Liver (tissue), 7 donors: ENCODE measurements at regions not wholly inside any gene's neighbourhood (a gene's known extent, or its start where the extent isn't known, plus 50 kb on each side); places are given as distances from the start of the nearest gene placed in this dataset.

ENCODE experiments used
- DNase-seq: peaks from one replicate; pipeline ENCODE4 v3.0.0-alpha.2; 2017; ENCODE audit warnings: low spot score
- H3K27ac ChIP-seq, 2 donors: one replicate each; pipeline ENCODE4 v1.7.0; 2013; ENCODE audit warnings: inconsistent platforms in 2 of 2, low read length in 2 of 2, control low read depth in 1 of 2, low read depth in 1 of 2, mild to moderate bottlenecking in 1 of 2
- H3K27me3 ChIP-seq, 4 donors: one replicate each; pipeline versions ENCODE4 v1.6.1 to v1.7.0; 2013; ENCODE audit warnings: low read length in 3 of 4, inconsistent platforms in 1 of 4, mild to moderate bottlenecking in 1 of 4, moderate library complexity in 1 of 4; ENCODE audit not compliant: control insufficient read depth in 4 of 4, insufficient read depth in 4 of 4
- H3K36me3 ChIP-seq, 4 donors: one replicate each; pipeline versions ENCODE4 v1.6.1 to v1.7.0; 2013; ENCODE audit warnings: low read length in 3 of 4, mild to moderate bottlenecking in 3 of 4, low read depth in 1 of 4, moderate library complexity in 1 of 4; ENCODE audit not compliant: control insufficient read depth in 4 of 4, insufficient read depth in 3 of 4
- H3K4me1 ChIP-seq, 4 donors: one replicate each; pipeline versions ENCODE4 v1.6.1 to v1.7.0; 2013; ENCODE audit warnings: low read length in 3 of 4, mild to moderate bottlenecking in 3 of 4, moderate library complexity in 1 of 4; ENCODE audit not compliant: control insufficient read depth in 4 of 4, insufficient read depth in 4 of 4
- H3K4me3 ChIP-seq, 3 donors: one replicate each; pipeline versions ENCODE4 v1.6.1 to v1.7.0; 2013; ENCODE audit warnings: low read length in 3 of 3, control low read depth in 1 of 3, low read depth in 1 of 3, mild to moderate bottlenecking in 1 of 3
- H3K9ac ChIP-seq, 2 donors: one replicate each; pipeline ENCODE4 v1.7.0; 2013; ENCODE audit warnings: low read length in 2 of 2, mild to moderate bottlenecking in 2 of 2, moderate library complexity in 2 of 2, control low read depth in 1 of 2, low read depth in 1 of 2
- H3K9me3 ChIP-seq, 4 donors: one replicate each; pipeline versions ENCODE4 v1.6.1 to v1.7.0; 2013; ENCODE audit warnings: low read length in 3 of 4; ENCODE audit not compliant: control insufficient read depth in 4 of 4
- EGR1 ChIP-seq, 2 donors: IDR thresholded peaks; 2 replicates each; pipeline ENCODE4 v1.6.1; 2016 to 2018; ENCODE audit warnings: antibody characterized with exemption in 2 of 2, low read depth in 2 of 2
- FOXA2 ChIP-seq: IDR thresholded peaks from 2 replicates; pipeline ENCODE4 v1.6.1; 2016; ENCODE audit warnings: antibody characterized with exemption
- GABPA ChIP-seq, 2 donors: IDR thresholded peaks in 1 of 2; conservative IDR thresholded peaks in 1 of 2; 2 replicates each; pipeline ENCODE4 v1.6.1; 2016; ENCODE audit warnings: antibody characterized with exemption in 2 of 2, mild to moderate bottlenecking in 1 of 2, moderate library complexity in 1 of 2
- HNF4A ChIP-seq, 2 donors: conservative IDR thresholded peaks; 2 replicates each; pipeline ENCODE4 v1.6.1; 2016; ENCODE audit warnings: antibody characterized with exemption in 2 of 2, mild to moderate bottlenecking in 2 of 2
- HNF4G ChIP-seq: IDR thresholded peaks from 2 replicates; pipeline ENCODE4 v1.6.1; 2016; ENCODE audit warnings: antibody characterized with exemption
- JUND ChIP-seq, 2 donors: IDR thresholded peaks; 2 replicates each; pipeline ENCODE4 v1.6.1; 2016; ENCODE audit warnings: antibody characterized with exemption in 2 of 2
- NR2F2 ChIP-seq: IDR thresholded peaks from 2 replicates; pipeline ENCODE4 v1.6.1; 2016; ENCODE audit warnings: antibody characterized with exemption
- RAD21 ChIP-seq, 2 donors: IDR thresholded peaks; 2 replicates each; pipeline ENCODE4 v1.6.1; 2016; ENCODE audit warnings: antibody characterized with exemption in 2 of 2, mild to moderate bottlenecking in 2 of 2
- RXRA ChIP-seq, 2 donors: IDR thresholded peaks; 2 replicates each; pipeline ENCODE4 v1.6.1; 2017 to 2018; ENCODE audit warnings: antibody characterized with exemption in 2 of 2, mild to moderate bottlenecking in 1 of 2
- SP1 ChIP-seq: IDR thresholded peaks from 2 replicates; pipeline ENCODE4 v1.6.1; 2018; ENCODE audit warnings: antibody characterized with exemption, mild to moderate bottlenecking
- TAF1 ChIP-seq: conservative IDR thresholded peaks from 2 replicates; pipeline ENCODE4 v1.6.1; 2016; ENCODE audit warnings: antibody characterized with exemption, mild to moderate bottlenecking
- WGBS: extraction: QIAGEN DNeasy Blood & Tissue Kit; methylation state at CpG from one replicate; pipeline ENCODE4 v1.1.7; 2013; 5-methylcytosine and 5-hydroxymethylcytosine counted together
- TF ChIP-seq, protein P1 (sequence below): IDR thresholded peaks from 2 replicates; pipeline ENCODE4 v1.6.1; 2016; ENCODE audit warnings: antibody characterized with exemption
- donor health status: healthy.
- donor health status: healthy.
- donor health status: healthy.
- donor health status: healthy.

DNA sequence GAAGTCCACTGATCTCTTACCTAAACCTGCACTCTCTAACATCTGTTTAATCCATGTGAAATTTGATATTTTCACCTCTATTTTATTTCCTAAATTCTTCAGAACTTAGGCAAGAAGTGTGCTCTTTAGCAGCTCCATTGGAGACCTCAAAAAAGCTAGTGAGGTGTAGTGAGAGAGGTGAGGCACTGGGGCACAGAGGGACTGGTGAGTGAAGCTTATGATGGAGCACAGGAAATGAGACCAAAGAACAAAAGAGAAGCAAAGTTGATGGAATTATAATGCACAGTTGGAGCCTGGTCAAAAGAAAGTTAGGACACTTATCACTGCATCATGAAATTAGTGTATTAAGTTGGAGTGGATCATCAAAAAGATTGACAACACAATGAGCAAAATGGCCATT, 1050.7 kb upstream of the NRXN1 start:
- DNase-seq: no peak
- H3K9me3 ChIP-seq: no peaks in the 10 kb centered on the region
- TF ChIP-seq RXRA (IDR thresholded peaks at IDR 0.05) (no peak), RAD21 (IDR thresholded peaks at IDR 0.05) (no peak), NR2F2 (no peak), HNF4A (conservative IDR thresholded peaks at IDR 0.05) (no peak)
- no peaks in the 10 kb centered on the region for H3K4me1 ChIP-seq
- H3K9ac ChIP-seq: no peak overlapping the region
- H3K27ac ChIP-seq: no peak overlapping the region
- no peaks in the 10 kb centered on the region for H3K36me3 ChIP-seq
- no peaks in the 10 kb centered on the region for H3K27me3 ChIP-seq
- H3K4me3 ChIP-seq: no peak overlapping the region

DNA sequence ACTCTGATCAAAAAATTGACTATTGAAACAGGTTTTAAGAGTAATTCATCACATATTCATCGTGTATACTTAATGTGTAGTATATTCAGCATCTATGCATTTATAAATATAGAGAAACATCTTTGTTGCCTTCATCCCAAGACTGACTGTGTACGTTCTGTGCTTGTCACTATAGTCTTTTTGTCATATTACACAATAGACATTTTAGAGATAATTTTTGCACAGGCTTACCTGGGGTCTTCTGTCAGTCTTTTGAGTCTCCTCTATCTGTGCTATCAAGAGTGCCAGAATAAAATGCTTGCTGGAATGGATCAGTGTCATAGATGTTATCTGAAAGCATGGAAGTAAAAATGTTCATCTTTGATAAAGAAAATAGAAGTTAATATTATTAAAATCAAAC, 1047.7 kb upstream of the NRXN1 start:
- WGBS: 68% methylated on average over 2 of the region's 2 CpGs
- H3K9ac ChIP-seq: no peak overlapping the region
- no peak overlapping the region for H3K4me3 ChIP-seq
- no peaks in the 10 kb centered on the region for H3K9me3 ChIP-seq
- no peaks in the 10 kb centered on the region for H3K36me3 ChIP-seq
- H3K27ac ChIP-seq: no peak overlapping the region
- no peaks in the 10 kb centered on the region for H3K27me3 ChIP-seq
- DNase-seq: no peak
- no peaks in the 10 kb centered on the region for H3K4me1 ChIP-seq
- TF ChIP-seq RXRA (IDR thresholded peaks at IDR 0.05) (no peak), GABPA (IDR thresholded peaks at IDR 0.05 in 1 of 2, conservative IDR thresholded peaks at IDR 0.05 in 1 of 2) (no peak), HNF4G (no peak), FOXA2 (no peak), JUND (IDR thresholded peaks at IDR 0.05) (no peak), SP1 (no peak), EGR1 (IDR thresholded peaks at IDR 0.05; ENCODE audit: low read depth in 2 of 2) (no peak)

DNA sequence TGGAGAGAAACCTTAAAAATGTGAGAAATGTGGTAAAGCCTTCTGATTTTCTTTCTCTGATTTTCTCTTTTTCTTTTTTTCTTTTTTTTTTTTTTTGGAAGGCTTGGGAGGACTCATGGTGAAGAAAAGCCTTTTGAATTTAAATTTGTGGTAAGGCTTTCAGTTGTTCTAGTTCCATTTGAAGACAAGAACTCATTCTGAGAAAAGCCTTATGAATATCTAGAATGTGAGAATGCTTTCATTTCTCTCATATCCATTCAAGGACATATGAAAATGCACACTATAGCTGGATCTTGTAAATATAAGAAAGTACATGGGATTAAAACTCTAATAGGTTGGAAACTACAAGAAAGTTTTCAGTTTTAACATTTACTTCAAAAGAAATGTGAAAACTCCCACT, 1045.2 kb upstream of the NRXN1 start:
- Histone ChIP-seq H3K27me3 (no peaks in the 10 kb centered on the region), H3K4me1 (no peaks in the 10 kb centered on the region), H3K9ac (no peak overlapping the region), H3K36me3 (no peaks in the 10 kb centered on the region), H3K4me3 (no peak overlapping the region), H3K27ac (no peak overlapping the region), H3K9me3 (no peaks in the 10 kb centered on the region)
- TF ChIP-seq JUND (IDR thresholded peaks at IDR 0.05): no peak
- no peak for DNase-seq

DNA sequence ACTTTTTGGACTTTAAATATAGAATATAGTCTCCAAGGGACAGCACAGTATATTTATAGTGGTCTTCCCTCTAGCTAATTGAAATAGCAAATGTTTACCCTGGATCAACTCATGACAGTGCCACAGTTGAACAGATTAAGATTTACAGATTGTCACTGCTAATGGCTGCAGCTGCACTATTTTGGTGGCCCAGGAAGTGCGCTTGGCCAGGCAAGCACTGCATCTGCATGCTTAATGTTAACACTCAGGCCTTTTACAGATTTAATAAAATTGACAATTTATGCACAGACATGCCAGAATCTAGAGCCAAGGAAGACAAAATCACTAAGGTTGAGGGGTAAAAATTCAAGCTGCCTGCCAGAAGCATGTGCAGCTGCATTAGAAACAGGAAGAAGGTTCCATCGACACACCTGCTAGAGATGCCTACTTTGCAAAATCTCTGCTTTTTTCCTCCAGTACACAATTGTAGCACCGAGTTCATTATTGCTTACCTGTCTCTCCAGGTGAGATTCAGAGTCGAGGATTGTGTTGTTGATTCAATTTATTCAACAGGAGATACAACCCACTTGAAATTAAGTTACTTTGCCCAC, 1042.3 kb upstream of the NRXN1 start:
- Histone ChIP-seq H3K27me3 (no peaks in the 10 kb centered on the region), H3K4me3 (no peak overlapping the region), H3K4me1 (no peaks in the 10 kb centered on the region), H3K36me3 (no peaks in the 10 kb centered on the region), H3K9me3 (no peaks in the 10 kb centered on the region), H3K9ac (no peak overlapping the region), H3K27ac (no peak overlapping the region)
- no peak for DNase-seq
- WGBS: 77% methylated on average over 4 of the region's 4 CpGs
- TF ChIP-seq HNF4G (no peak), GABPA (IDR thresholded peaks at IDR 0.05 in 1 of 2, conservative IDR thresholded peaks at IDR 0.05 in 1 of 2) (no peak)

GRCh38 chr2:52072949-52073348, 1041.0 kb upstream of the NRXN1 start:
- no peak for DNase-seq
- TF ChIP-seq, protein P1, sequence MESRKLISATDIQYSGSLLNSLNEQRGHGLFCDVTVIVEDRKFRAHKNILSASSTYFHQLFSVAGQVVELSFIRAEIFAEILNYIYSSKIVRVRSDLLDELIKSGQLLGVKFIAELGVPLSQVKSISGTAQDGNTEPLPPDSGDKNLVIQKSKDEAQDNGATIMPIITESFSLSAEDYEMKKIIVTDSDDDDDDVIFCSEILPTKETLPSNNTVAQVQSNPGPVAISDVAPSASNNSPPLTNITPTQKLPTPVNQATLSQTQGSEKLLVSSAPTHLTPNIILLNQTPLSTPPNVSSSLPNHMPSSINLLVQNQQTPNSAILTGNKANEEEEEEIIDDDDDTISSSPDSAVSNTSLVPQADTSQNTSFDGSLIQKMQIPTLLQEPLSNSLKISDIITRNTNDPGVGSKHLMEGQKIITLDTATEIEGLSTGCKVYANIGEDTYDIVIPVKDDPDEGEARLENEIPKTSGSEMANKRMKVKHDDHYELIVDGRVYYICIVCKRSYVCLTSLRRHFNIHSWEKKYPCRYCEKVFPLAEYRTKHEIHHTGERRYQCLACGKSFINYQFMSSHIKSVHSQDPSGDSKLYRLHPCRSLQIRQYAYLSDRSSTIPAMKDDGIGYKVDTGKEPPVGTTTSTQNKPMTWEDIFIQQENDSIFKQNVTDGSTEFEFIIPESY: no peak
- no peak for TF ChIP-seq NR2F2
- TF ChIP-seq FOXA2: no peak
- TF ChIP-seq HNF4G: no peak
- no peak for TF ChIP-seq TAF1

More at GRCh38 chr2:52072949-52073348, 1041.0 kb upstream of the NRXN1 start:
- Histone ChIP-seq H3K4me3 (no peak overlapping the region), H3K9ac (no peak overlapping the region), H3K27ac (no peak overlapping the region), H3K4me1 (no peaks in the 10 kb centered on the region), H3K36me3 (no peaks in the 10 kb centered on the region), H3K27me3 (no peaks in the 10 kb centered on the region), H3K9me3 (no peaks in the 10 kb centered on the region)
- WGBS: 66% methylated on average over 2 of the region's 2 CpGs
